ENCODE measurements at regions not wholly inside any gene's neighbourhood (a gene's known extent, or its start where the extent isn't known, plus 50 kb on each side); places are given as distances from the start of the nearest gene placed in this dataset.

- TF ChIP-seq EZH2 (IDR thresholded peaks at IDR 0.05; ENCODE audit: borderline replicate concordance, low read depth, low read length, severe bottlenecking), result no peak
- TF ChIP-seq CTCF (IDR thresholded peaks at IDR 0.05; ENCODE audit: borderline replicate concordance, extremely low read depth, low read length, poor library complexity, severe bottlenecking), result no peak
Observed at GRCh38 chr18:70496353-70497294, 207.8 kb downstream of the SOCS6 start.
